GM19455 (cell line): ENCODE measurements at regions not wholly inside any gene's neighbourhood (a gene's known extent, or its start where the extent isn't known, plus 50 kb on each side); places are given as distances from the start of the nearest gene placed in this dataset.
"Not testable (repeated sequence)": the region's sequence is repeated elsewhere in the genome, so short reads cannot be mapped to it uniquely, and the experiment has no call there.

ENCODE experiments used
- ATAC-seq: cut with Tn5 transposase; IDR thresholded peaks from one replicate; pipeline ENCODE4 v1.9.1; 2021; ENCODE audit not compliant: unreplicated experiment

GRCh38 chr3:82423268-82424030, 662.0 kb upstream of the GBE1 start:
- no peak for ATAC-seq

- ATAC-seq: no peak
Observed at GRCh38 chr3:82416830-82417229, 655.4 kb upstream of the GBE1 start.

- ATAC-seq: no peak
Observed at GRCh38 chr3:82416349-82416748, 654.9 kb upstream of the GBE1 start.

GRCh38 chr3:82413171-82413570, 651.7 kb upstream of the GBE1 start:
- no peak for ATAC-seq

GRCh38 chr3:82410366-82410765, 648.9 kb upstream of the GBE1 start:
- ATAC-seq: no peak

- ATAC-seq: no peak
Observed at GRCh38 chr3:82409842-82410241, 648.4 kb upstream of the GBE1 start.

- no peak for ATAC-seq
Observed at GRCh38 chr3:82392203-82392775, 630.8 kb upstream of the GBE1 start.

- no peak for ATAC-seq
Observed at GRCh38 chr3:82390868-82391267, 629.4 kb upstream of the GBE1 start.

GRCh38 chr3:82386647-82387046, 625.2 kb upstream of the GBE1 start:
- ATAC-seq: no peak

- ATAC-seq: no peak
Observed at GRCh38 chr3:82384181-82384580, 622.7 kb upstream of the GBE1 start.

GRCh38 chr3:82382831-82383230, 621.4 kb upstream of the GBE1 start:
- no peak for ATAC-seq

GRCh38 chr3:82378392-82378791, 616.9 kb upstream of the GBE1 start:
- no peak for ATAC-seq

- ATAC-seq: no peak
Observed at GRCh38 chr3:82376883-82377282, 615.4 kb upstream of the GBE1 start.

GRCh38 chr3:82373833-82374232, 612.4 kb upstream of the GBE1 start:
- ATAC-seq: not testable (repeated sequence)

GRCh38 chr3:82364827-82365226, 603.4 kb upstream of the GBE1 start:
- ATAC-seq: no peak

- ATAC-seq: no peak
Observed at GRCh38 chr3:82363131-82363530, 601.7 kb upstream of the GBE1 start.

- no peak for ATAC-seq
Observed at GRCh38 chr3:82355228-82355627, 593.8 kb upstream of the GBE1 start.

GRCh38 chr3:82354228-82354627, 592.8 kb upstream of the GBE1 start:
- no peak for ATAC-seq

- ATAC-seq: no peak
Observed at GRCh38 chr3:82353306-82354171, 592.1 kb upstream of the GBE1 start.

GRCh38 chr3:82347585-82347984, 586.1 kb upstream of the GBE1 start:
- no peak for ATAC-seq

- ATAC-seq: no peak
Observed at GRCh38 chr3:82342521-82342920, 581.1 kb upstream of the GBE1 start.

GRCh38 chr3:82329300-82329699, 567.9 kb upstream of the GBE1 start:
- no peak for ATAC-seq
